ENCODE measurements at regions not wholly inside any gene's neighbourhood (a gene's known extent, or its start where the extent isn't known, plus 50 kb on each side); places are given as distances from the start of the nearest gene placed in this dataset.

DNA sequence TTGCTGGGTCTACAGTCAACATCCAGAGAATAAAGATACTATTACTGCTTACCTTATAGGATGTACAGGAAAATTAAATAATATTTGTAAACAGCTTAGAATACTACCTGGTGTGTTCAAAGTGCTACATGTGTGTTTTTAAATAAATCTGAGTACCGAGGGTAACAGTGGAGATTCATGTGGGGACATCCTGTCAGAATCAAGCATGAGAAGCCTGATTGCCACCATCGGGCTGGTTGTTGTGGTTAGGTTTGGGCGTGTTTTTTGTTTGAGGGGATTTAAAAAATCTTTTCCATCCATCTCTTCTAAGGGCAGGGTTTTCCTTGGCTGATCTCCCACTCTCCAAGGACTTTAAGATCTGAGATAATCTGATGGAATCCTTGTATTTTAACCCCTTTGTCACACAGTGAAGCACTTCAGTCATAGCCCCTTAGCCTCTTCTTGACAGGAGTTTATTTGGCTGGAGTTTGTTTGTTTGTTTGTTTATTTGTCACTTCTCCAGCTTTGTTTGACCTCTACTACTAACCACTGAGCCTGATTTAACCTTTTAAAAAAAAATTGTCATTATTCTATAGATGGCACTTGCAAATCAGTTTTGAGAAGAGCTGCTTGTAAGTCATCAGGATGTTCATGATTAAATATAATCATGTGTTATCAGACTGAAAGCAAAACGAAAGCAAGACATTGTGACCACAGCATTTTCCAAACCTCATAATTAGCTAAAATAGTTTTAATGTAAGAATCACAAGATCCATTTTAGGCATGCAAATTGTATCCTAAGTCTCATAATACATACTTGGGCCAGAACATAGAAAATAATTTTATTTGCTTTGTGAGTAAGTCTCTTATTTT is 72.8 kb upstream of the RARB start:
- no peak for DNase-seq (ENCODE audit: low spot score in 2 of 2)
- Histone ChIP-seq H3K27me3 (no peaks in the 10 kb centered on the region), H3K36me3 (no peaks in the 10 kb centered on the region), H3K27ac (no peak overlapping the region), H3K4me1 (no peaks in the 10 kb centered on the region), H3K4me3 (no peak overlapping the region), H3K9me3 (peaks cover 0 to 5% of the 10 kb centered on the region in 2 donors)
- intact Hi-C loops (cut with DNase I) = no loop called here
- no peak for TF ChIP-seq CTCF (IDR thresholded peaks at IDR 0.05)

- TF ChIP-seq CTCF (IDR thresholded peaks at IDR 0.05) = no peak
- no peak overlapping the region for H3K4me3 ChIP-seq
- H3K27me3 ChIP-seq = no peaks in the 10 kb centered on the region
- no peak for DNase-seq (ENCODE audit: low spot score in 2 of 2)
- no peaks in the 10 kb centered on the region for H3K4me1 ChIP-seq
- no peaks in the 10 kb centered on the region for H3K36me3 ChIP-seq
- intact Hi-C loops (cut with DNase I) = no loop called here
- peaks cover 0 to 5% of the 10 kb centered on the region in 2 donors for H3K9me3 ChIP-seq
- H3K27ac ChIP-seq = no peak overlapping the region
Observed at GRCh38 chr3:25355998-25356397, 72.1 kb upstream of the RARB start.

- Histone ChIP-seq H3K4me3 (no peak overlapping the region), H3K27me3 (no peaks in the 10 kb centered on the region), H3K4me1 (no peaks in the 10 kb centered on the region), H3K27ac (no peak overlapping the region), H3K36me3 (no peaks in the 10 kb centered on the region), H3K9me3 (peaks cover 0 to 5% of the 10 kb centered on the region in 2 donors)
- no peak for DNase-seq (ENCODE audit: low spot score in 2 of 2)
- TF ChIP-seq CTCF (IDR thresholded peaks at IDR 0.05) = no peak
- intact Hi-C loops (cut with DNase I) = no loop called here
Observed at GRCh38 chr3:25362118-25362517, 65.9 kb upstream of the RARB start.

DNA sequence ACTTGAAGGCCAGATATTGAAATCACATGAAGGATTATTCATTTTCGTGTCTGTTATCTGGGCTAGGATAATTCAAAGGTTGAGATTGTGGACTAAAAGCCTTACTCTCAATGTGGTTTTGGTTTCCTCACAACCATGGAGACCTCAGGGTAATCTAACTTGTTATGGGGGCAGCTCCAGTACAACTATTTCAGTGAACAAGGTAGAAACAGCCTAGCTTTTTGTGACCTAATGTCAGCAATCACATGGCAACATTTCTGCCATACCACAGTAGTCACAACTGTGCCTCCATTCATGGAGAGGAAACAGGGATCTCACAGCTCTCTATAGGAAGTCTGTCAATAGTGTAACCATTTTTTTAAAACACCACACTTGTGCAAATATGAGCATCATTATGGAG is 62.4 kb upstream of the RARB start:
- Histone ChIP-seq H3K9me3 (no peaks in the 10 kb centered on the region), H3K36me3 (no peaks in the 10 kb centered on the region), H3K27me3 (no peaks in the 10 kb centered on the region), H3K27ac (no peak overlapping the region), H3K4me1 (no peaks in the 10 kb centered on the region), H3K4me3 (no peak overlapping the region)
- intact Hi-C loops (cut with DNase I) = no loop called here
- no peak for TF ChIP-seq CTCF (IDR thresholded peaks at IDR 0.05)
- DNase-seq (ENCODE audit: low spot score in 2 of 2) = no peak

- Histone ChIP-seq H3K4me1 (no peaks in the 10 kb centered on the region), H3K27ac (no peak overlapping the region), H3K9me3 (no peaks in the 10 kb centered on the region), H3K4me3 (no peak overlapping the region), H3K27me3 (no peaks in the 10 kb centered on the region), H3K36me3 (no peaks in the 10 kb centered on the region)
- intact Hi-C loops (cut with DNase I) = no loop called here
- DNase-seq (ENCODE audit: low spot score in 2 of 2) = no peak
- no peak for TF ChIP-seq CTCF (IDR thresholded peaks at IDR 0.05)
Observed at GRCh38 chr3:25367025-25367424, 61.0 kb upstream of the RARB start.

Measured in ascending aorta (tissue), 2 donors.